ENCODE measurements at regions not wholly inside any gene's neighbourhood (a gene's known extent, or its start where the extent isn't known, plus 50 kb on each side); places are given as distances from the start of the nearest gene placed in this dataset.

- no peak for TF ChIP-seq CTCF (IDR thresholded peaks at IDR 0.05)
- no peak for TF ChIP-seq POLR2A (IDR thresholded peaks at IDR 0.05)
- no peak for TF ChIP-seq POLR2AphosphoS5 (IDR thresholded peaks at IDR 0.05)
Observed at GRCh38 chr1:184893695-184894094, 80.6 kb downstream of the NIBAN1 start.

All from prostate gland (tissue), 2 donors.